HG03439 (cell line): ENCODE measurements at regions not wholly inside any gene's neighbourhood (a gene's known extent, or its start where the extent isn't known, plus 50 kb on each side); places are given as distances from the start of the nearest gene placed in this dataset.
"Not testable (repeated sequence)": the region's sequence is repeated elsewhere in the genome, so short reads cannot be mapped to it uniquely, and the experiment has no call there.

Experiments used
- ATAC-seq: cut with Tn5 transposase; IDR thresholded peaks from one replicate; pipeline ENCODE4 v1.9.1; 2021; ENCODE audit warnings: mild to moderate bottlenecking, moderate library complexity; ENCODE audit not compliant: unreplicated experiment

- ATAC-seq = no peak
Observed at GRCh38 chr11:71154261-71154805, 98.0 kb downstream of the SHANK2 start.

GRCh38 chr11:71153005-71153390 lies 99.4 kb downstream of the SHANK2 start:
- no peak for ATAC-seq

- not testable (repeated sequence) for ATAC-seq
Observed at GRCh38 chr11:71152312-71153004, 99.9 kb downstream of the SHANK2 start.

GRCh38 chr11:71151561-71151960 lies 100.8 kb downstream of the SHANK2 start:
- ATAC-seq = no peak

GRCh38 chr11:71150859-71151258 lies 101.5 kb downstream of the SHANK2 start:
- ATAC-seq = no peak

- no peak for ATAC-seq
Observed at GRCh38 chr11:71148716-71149115, 103.7 kb downstream of the SHANK2 start.

- no peak for ATAC-seq
Observed at GRCh38 chr11:71147331-71147730, 105.0 kb downstream of the SHANK2 start.

- no peak for ATAC-seq
Observed at GRCh38 chr11:71146846-71147245, 105.5 kb downstream of the SHANK2 start.

GRCh38 chr11:71145988-71146824 lies 106.2 kb downstream of the SHANK2 start:
- ATAC-seq = no peak

GRCh38 chr11:71145368-71145767 lies 107.0 kb downstream of the SHANK2 start:
- no peak for ATAC-seq

GRCh38 chr11:71144736-71145135 lies 107.6 kb downstream of the SHANK2 start:
- ATAC-seq = no peak

- no peak for ATAC-seq
Observed at GRCh38 chr11:71144010-71144409, 108.4 kb downstream of the SHANK2 start.

GRCh38 chr11:71140206-71140919 lies 112.0 kb downstream of the SHANK2 start:
- no peak for ATAC-seq

GRCh38 chr11:71139516-71140205 lies 112.7 kb downstream of the SHANK2 start:
- no peak for ATAC-seq

GRCh38 chr11:71138737-71139425 lies 113.5 kb downstream of the SHANK2 start:
- ATAC-seq = no peak

- no peak for ATAC-seq
Observed at GRCh38 chr11:71137376-71137775, 115.0 kb downstream of the SHANK2 start.

GRCh38 chr11:71136095-71136845 lies 116.1 kb downstream of the SHANK2 start:
- no peak for ATAC-seq

GRCh38 chr11:71135112-71135511 lies 117.3 kb downstream of the SHANK2 start:
- ATAC-seq = no peak

- no peak for ATAC-seq
Observed at GRCh38 chr11:71133946-71134345, 118.4 kb downstream of the SHANK2 start.
